GM18519 (cell line): ENCODE measurements at regions not wholly inside any gene's neighbourhood (a gene's known extent, or its start where the extent isn't known, plus 50 kb on each side); places are given as distances from the start of the nearest gene placed in this dataset.

ENCODE experiments used
- ATAC-seq: cut with Tn5 transposase; IDR thresholded peaks from one replicate; pipeline ENCODE4 v1.9.1; 2021; ENCODE audit warnings: mild to moderate bottlenecking, moderate library complexity; ENCODE audit not compliant: unreplicated experiment, low FRiP score

DNA sequence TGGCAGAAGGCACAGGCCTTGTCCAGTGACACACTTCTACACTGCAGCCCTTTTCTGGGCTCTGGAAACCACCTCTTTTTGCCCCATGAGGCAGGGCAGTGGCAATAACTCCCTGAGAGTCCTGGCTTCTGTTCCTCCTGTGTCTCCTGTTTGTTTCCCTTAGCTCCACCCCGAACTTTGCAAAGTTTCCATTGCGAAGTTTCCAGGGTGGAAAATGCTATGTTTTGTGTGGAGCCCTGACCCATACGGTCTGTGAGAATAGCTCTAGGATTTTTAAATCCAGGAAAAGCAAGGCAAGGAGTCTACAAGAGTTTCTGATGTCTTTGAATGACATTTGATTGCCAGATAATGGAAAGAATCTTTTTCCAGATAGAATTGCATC is 92.2 kb upstream of the AKR1E2 start:
- ATAC-seq = no peak

DNA sequence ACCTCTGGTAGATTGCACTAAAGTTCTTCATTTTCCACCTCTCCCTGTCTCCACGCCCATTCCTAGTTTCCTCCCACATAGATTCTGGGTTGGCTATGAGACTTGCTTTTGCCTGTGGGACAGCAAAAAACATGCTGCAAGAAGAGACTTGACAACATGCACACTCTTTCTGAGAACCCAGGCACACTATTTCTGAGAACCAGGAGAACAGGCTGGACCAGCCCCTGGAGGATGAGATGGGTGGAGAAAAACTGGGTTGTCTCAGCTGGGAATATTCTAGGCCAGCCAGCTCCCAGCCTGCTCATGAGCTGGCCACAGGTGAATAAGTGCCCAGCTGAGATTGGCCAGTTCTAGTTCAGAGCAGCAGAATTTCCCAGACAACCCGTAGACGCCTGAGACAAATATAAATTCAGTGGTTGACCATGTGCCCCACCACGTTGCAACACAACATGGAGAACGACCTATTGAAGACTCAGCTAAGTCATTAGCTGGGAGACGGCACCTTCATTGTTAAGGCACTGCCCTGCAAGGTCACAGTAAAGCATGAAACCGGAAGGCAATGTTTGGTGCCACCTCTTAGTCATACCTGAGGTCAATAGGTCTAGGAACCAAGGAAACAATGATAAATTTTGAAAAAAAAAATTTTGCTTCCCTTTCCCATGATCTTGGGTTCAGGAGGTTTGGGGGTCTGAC is 92.7 kb upstream of the AKR1E2 start:
- ATAC-seq = no peak

DNA sequence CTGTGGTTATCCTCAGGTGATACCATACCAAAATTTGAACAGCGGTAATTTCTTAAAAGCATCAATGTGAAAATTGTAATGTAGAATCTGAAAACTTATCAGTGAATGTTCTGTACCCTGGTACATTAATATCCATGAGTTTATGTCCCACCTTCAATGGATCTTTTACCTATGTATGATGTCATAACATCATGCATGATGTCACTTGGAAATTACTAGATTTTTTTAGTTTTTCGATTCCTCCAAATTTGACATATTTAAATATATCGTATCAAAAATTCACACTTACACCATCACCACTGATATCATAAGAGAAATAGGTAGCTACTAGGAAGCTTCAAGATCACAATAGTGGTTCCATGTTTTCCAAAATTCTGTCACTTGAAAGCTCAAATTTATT is 95.0 kb upstream of the AKR1E2 start:
- ATAC-seq = no peak

DNA sequence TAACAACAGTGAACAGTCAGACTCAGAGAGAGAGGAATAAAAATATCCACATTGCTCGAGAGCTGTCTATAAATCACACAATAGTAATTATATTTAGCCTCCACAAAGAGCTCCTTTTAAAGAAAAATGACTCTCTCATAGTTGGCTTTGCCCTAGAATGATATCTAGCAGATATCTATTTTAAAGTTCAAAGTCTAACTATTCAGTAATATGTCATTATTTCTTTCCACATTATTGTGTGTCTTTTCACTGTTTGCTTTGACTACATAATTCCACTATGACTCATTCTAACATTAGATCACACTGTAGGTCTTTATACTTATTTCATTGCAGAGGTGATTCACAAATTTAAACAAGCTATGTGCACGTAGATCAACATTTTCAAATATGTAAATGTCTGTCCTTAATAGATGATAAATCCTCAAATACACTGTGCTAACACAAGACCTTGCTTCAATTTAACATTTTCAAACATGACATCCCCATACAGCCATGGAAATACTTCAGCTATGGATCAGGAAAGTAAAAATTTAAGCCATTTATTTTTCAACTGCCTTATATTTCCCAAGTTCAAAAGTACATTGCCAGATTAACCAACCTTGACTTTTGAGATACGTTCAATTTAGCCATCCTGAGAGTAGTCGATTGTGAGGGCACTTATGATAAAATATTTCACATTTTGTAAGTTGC is 99.9 kb upstream of the AKR1E2 start:
- no peak for ATAC-seq

DNA sequence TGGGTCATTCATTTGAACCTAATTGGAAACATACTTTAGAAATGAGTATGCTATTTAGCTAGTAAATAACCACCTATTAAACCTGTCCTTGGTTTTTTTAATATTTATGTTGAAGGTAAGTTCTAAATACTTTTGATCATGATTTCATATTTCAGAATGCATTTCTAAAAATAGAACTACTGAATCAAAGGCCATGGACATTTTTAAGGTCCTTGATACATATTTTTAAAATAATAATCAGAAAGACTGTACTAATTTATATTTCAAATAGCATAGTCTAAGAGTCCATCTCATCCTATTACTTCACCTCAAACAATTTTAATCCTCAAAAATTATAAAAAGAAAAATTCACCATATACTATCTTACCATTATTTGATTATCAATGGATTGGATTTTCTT is 102.1 kb upstream of the AKR1E2 start:
- no peak for ATAC-seq

DNA sequence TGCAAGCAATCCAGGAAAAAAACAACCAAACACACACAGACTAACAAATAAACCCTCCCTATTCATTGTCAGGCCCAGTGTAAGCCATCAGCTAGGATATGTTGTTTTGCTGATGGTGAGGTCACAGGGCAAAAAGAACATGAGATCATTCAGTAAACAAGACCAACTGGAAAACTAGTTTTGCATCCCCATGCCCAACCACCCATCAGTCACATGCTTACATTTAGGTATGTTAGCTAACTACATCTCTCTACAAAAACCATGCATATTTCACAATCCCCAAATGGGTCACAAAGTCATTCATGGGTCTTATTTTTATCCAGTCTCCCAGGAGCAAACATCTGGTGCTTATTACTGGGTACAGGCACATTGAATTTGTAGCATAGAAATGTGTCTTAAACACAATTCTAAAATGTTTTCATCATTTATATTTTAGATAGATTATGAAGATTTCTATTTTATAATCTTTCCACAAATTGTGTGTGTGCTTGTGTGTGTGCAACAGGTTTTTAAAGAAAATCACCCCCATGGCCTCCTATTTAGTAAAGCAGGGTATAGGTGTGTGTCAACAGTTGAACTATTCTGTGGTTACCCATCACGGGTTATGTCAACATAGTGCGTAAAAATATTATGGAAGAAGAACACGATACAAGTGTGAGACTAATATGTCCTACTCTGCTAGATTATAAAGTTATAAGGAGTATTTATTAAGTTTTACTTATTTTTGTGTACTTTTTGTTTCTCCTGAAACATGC is 103.8 kb upstream of the AKR1E2 start:
- no peak for ATAC-seq

DNA sequence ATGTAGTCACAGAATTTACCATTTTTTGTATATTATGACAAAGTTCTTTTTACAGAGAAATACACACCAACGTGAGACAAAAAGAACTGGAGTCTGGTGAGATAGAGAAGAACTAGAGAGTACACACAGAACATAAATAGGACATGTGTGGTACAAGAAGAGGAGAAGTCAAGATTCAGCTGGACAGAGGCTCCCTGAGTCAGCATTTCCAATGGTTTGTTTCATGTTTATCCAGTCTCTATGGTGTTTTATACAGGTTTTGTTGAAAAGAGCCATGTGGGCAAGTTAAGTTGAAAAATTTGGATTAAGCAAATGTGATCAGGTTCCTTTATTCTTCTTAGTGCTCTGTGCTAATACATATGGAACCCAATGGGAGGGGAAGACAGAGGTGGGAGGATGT is 105.5 kb upstream of the AKR1E2 start:
- ATAC-seq = no peak

DNA sequence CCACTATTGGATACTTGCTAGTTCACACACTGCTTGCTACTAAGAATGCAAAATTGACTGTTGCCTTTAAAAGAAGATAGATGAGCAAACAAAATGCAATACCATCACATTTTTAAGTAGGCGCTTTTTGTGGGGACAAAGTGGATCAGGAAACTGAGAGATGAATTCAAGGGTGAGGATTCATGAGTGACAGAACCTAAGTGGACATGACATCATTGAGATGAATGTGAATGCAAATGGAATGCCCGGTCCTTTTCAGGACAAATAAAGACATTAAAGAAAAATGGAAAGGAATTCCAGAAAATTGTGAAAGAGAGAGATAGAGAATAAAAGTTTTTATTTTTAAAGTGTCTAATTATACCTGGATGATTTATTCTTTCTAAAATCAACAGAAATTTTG is 106.3 kb upstream of the AKR1E2 start:
- ATAC-seq = no peak

DNA sequence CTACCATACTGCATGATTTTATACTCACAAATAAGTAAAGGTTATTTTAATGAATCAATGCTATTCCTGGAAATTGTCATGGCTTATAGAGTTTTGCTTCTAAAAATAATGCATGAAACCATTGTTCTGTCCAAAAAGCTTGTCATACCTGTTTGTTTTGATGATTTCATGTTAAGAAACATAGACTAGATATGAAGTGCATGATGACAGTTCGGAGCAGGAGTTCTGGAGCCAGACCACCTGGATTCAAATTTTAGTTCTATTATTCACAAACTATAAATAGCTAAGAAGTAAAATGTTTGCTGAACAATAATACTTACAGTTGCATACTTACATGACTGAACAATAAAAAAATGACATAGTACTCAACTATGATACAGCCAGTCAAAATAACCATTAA is 107.0 kb upstream of the AKR1E2 start:
- ATAC-seq = no peak

DNA sequence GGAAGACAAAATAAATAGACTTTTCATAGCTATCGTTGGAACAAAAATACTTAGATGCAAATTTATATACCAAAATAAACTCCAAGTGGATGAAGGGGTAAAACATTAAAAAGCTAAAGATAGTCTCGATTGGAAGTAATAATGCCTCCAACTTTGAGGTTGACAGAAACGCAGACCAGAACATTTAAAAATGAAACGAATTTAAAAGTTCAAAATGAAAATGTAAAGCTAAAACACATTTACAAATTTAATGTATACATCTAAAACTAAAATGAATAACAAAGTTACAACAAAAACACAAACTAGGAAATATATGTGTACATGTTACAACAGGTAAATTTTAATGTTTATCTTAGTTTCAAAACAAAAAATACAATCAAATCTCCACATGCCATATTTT is 107.5 kb upstream of the AKR1E2 start:
- ATAC-seq = no peak

DNA sequence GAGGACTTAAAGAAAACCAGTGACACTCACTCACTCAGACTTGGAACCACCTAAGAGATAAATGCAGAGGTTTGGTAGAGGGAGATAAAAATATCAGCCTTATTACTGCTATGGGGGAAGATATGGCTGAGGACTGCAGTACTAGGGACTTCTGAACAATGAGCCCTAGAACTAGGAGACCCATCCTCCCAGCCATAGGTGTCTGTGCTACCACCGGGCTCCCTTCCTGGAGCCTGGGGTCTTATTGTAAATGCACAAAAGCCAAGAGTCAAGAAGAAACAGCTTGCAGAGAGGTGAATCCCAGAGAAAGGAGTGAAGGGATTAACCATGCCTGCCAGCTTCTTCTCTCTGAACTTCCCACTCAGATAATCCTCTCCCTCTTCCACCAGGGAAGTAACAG is 108.3 kb upstream of the AKR1E2 start:
- no peak for ATAC-seq

DNA sequence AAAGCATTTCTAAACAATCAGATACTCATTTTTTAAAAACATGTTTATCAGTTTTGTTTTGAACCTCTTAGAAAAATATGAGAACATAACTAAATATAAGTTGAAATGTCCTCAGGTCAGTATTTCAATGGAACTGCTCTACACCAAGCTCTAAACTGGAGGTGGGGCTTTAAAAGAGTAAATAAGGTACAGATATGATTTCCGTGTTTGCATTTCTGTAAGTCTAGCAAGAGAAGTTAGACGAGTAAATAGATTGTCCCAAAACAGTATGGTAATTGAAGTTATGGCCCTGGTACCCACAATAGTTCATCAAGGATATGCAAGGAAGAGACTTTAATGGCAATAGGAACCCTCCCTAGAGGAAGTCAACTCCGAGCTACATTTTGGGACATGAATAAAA is 115.1 kb upstream of the AKR1E2 start:
- ATAC-seq = no peak

DNA sequence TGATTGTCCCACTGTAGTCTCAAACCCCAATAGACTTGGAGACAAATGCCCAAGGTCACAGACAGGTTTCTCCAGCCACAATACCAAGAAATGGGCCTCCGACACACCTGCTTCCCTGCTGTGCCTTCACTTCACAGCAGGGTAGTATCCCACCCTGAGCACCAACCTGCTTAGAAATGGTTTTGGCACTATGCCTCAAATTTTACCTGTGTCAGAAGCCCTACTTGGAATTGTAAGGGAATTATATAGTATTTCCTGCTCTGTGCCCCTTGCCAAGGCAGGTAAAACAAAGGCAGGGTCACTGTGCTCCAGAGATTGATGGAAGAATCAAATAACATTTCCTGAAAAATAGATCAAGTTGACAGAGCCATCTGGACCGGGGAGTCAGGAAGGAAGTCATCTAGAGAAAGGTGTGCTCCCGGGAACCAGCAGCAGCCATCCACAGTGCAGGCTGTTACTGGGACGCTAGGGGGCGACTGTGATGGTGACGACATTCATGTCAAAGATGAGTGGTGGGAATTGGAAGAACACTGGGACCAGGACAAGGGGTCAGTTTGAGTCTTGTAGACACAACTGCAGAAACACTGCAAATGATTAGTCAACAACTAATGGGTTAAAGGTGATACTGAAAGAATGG is 117.8 kb upstream of the AKR1E2 start:
- no peak for ATAC-seq

DNA sequence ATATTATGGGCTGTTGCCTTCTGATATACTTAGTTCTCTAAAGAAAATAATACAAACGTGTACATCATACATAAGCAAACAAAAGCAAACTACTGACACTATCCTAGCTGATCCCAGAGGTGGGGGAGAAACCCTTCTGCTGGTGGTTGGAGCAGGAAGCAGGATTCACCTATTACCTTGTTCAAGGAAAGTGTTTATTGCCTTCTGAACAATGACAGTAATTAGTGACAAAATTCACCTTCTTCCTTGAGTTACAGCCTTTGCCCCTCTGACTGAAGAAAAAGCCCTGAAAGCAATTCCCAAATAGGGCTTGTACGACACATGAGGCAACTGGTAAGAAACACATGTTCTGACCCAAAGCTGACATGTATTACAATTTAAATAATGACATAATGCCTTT is 118.8 kb upstream of the AKR1E2 start:
- ATAC-seq = no peak

DNA sequence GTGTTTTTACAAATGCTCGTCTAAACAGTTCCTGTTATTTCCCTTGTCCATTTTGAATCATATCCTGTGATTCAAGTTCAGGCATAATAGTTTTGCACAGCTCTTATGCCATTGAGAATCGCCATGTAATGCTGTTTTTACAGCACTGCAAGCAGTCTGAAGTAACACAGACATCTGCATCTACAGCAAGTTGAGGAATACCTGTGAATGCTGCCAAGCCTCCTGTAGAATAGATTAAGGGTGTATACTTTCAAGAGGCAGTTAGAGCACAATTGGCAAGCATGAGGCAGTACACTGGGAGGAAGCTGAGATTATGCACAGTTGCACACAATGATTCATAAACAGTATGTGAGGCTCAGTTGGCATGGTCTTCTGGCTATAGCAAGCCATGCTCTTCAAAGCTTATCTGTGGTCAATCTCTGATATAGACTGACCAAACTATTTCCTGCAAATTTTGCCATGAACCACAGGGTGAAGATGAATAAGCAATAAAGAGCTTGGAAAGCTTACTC is 121.9 kb upstream of the AKR1E2 start:
- ATAC-seq = no peak

DNA sequence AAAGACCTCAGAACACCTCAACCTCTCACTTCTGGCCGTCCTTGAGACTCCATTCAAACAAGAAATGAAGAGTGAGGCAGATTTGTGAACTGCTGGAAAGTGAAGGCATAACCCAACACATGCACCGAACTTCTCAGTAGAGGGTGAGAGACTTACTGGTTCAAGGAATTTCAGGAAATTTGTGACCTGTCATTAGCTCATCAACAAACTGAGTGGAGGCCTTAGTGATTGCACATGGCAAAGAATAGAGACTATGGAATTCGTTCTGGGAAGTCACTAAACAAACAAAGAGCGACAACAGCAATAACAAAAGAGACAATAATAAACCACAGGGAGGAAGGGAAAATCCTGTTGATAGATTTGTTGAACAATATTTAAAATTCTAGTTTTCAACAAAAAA is 125.0 kb upstream of the AKR1E2 start:
- no peak for ATAC-seq

DNA sequence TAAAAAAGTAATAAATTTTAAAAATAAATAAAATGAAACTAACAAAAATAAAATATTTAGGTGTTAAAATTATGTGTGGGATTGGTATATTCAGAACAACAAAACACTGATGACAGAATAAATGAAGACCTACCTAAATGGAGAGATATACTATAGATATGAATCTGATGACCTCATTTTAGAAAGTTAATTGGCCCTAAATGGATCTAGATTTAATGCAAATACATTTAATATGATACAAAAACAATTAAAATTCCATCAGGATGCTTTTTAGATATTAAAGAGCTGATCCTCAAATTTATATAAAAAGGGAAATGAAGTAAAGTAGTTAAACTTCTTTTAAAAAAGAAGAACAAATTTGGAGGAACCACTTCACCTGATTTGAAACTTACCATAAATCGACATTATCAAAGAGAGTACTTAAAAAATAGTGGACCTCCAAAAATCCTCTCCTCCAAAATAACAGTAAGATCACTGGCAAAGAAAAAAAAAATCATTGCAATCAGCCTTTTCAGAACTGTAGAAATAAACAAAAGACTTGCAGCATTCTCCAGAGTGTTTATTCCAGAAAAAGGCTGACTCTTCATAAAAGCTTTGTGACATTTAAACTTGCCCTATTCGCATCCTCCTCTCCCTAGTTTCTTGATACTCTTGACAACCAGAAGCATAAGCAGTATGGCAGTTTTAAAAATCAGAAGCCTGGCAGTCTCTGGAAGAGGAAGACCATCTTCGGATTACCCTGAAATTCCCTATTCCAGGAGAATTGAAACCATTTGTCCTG is 125.9 kb upstream of the AKR1E2 start:
- ATAC-seq = no peak

DNA sequence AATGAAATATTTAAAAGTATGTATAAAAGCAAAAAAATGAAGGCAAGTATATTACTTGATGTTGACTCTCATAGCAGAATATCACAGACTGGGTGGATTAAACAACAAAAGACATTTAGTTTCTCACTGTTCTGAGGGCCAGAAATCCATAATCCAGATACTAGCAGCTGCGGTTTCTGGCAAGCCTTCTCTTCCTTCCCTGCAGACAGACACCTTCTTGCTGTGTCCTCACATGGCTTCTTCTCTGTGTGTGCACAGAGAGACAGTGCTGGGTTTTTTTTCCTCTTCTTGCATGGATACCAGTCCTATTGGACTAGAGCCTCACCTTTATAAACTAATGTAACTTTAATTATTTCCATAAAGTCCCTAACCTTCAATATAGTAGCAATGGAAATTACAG is 127.9 kb upstream of the AKR1E2 start:
- ATAC-seq = no peak

DNA sequence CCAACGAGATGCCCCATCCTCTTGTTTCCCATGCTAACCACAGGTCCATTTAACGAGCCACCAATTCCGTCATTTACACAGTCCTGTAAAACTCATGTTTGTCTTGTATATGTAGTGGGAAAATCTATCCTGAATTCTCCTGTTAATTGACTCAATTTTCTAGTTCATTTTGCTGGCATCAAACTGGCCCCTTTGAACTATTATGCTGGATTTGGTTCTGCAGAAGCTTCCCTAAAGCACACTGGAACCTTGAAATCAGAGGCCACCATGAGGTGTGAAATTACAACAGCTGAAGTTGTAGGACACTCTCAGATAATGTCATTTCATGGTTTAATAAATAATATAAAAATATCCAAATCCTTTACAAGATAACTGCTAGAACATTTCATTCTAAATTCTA is 129.8 kb upstream of the AKR1E2 start:
- ATAC-seq = no peak

DNA sequence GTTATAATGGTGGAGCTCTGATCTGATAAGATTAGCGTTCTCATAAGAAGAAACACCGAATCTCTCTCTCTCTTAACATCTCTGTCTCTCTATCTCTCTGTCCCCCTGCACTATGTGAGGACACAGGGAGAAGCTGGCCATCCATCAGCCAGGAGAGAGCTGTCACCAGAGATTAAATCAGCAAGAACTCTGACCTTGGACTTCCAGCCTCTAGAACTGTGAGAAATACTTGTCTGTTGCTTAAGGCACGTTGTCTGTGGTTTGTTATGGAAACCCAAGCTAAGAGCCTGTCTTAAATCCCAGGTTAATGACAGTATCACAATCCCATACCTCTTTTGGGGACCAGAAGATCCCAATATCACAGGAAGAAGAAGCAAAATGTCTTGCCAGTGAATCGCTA is 132.0 kb upstream of the AKR1E2 start:
- no peak for ATAC-seq
